Fibroblast of lung (primary cell): ENCODE measurements at regions not wholly inside any gene's neighbourhood (a gene's known extent, or its start where the extent isn't known, plus 50 kb on each side); places are given as distances from the start of the nearest gene placed in this dataset.

Experiments
- EZH2 ChIP-seq: IDR thresholded peaks from 2 replicates; pipeline ENCODE4 v1.5.1; 2012; ENCODE audit warnings: low read length, control low read depth, mild to moderate bottlenecking; ENCODE audit errors: missing control alignments
- TF ChIP-seq, protein P1 (sequence below), 2 donors: IDR thresholded peaks in 1 of 2; conservative IDR thresholded peaks in 1 of 2; 1 replicate in 1 of 2; 2 replicates in 1 of 2; pipeline ENCODE4 v1.5.1; 2011 to 2012; ENCODE audit warnings: low read length in 2 of 2, control low read depth in 1 of 2, inconsistent platforms in 1 of 2, low read depth in 1 of 2, mild to moderate bottlenecking in 1 of 2

DNA sequence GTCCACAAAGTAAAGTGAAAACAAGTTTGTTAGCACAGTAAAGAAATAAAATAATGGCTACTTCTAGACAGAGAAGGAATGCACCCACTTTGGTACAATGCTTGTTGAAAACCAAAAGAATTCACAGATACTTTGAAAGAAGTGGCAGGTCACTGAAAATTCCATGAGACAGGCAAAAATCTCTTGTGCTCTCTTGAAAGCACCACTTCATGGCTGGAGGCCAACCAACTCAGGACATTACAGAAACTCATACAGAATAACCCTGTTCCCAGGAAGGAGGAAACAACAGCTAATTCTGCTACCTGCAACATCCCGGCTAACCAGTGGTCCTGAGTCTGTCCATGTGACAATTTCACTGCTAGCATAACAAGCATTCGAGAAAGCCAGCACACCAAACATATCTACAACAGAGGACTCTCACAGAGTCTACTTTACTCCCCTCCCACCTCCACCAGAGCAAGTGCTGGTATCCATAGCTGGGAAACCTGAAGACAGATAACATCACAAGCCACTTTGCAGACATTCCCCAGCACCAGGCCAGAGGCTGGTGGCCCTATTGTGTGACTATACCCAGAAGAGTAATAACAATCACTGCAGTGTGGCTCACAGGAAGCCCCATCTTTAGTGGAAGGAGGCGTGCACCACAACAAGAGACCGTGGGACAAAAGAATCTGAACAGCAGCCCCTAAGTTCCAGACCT lies 255.3 kb upstream of the SLITRK3 start:
- TF ChIP-seq, protein P1, sequence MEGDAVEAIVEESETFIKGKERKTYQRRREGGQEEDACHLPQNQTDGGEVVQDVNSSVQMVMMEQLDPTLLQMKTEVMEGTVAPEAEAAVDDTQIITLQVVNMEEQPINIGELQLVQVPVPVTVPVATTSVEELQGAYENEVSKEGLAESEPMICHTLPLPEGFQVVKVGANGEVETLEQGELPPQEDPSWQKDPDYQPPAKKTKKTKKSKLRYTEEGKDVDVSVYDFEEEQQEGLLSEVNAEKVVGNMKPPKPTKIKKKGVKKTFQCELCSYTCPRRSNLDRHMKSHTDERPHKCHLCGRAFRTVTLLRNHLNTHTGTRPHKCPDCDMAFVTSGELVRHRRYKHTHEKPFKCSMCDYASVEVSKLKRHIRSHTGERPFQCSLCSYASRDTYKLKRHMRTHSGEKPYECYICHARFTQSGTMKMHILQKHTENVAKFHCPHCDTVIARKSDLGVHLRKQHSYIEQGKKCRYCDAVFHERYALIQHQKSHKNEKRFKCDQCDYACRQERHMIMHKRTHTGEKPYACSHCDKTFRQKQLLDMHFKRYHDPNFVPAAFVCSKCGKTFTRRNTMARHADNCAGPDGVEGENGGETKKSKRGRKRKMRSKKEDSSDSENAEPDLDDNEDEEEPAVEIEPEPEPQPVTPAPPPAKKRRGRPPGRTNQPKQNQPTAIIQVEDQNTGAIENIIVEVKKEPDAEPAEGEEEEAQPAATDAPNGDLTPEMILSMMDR (conservative IDR thresholded peaks at IDR 0.05 in 1 of 2, IDR thresholded peaks at IDR 0.05 in 1 of 2; ENCODE audit: low read depth in 1 of 2, low read length in 2 of 2), result no peak
- TF ChIP-seq EZH2, result no peak
